Activated naive CD4-positive, alpha-beta T cell treated with anti-CD3 and anti-CD28 coated beads, Interleukin-2, amount 50 U/mL, for 24 hours (primary cell): ENCODE measurements at regions not wholly inside any gene's neighbourhood (a gene's known extent, or its start where the extent isn't known, plus 50 kb on each side); places are given as distances from the start of the nearest gene placed in this dataset.
"Not testable (repeated sequence)": the region's sequence is repeated elsewhere in the genome, so short reads cannot be mapped to it uniquely, and the experiment has no call there.

Experiments used
- H3K27ac Mint-ChIP-seq: one replicate; pipeline ENCODE4 v1.8.0; 2021; ENCODE audit warnings: mild to moderate bottlenecking, mixed read lengths
- H3K27me3 Mint-ChIP-seq: one replicate; pipeline ENCODE4 v1.8.0; 2021; ENCODE audit warnings: mixed read lengths
- H3K36me3 Mint-ChIP-seq: one replicate; pipeline ENCODE4 v1.8.0; 2021; ENCODE audit warnings: mixed read lengths
- H3K4me1 Mint-ChIP-seq: one replicate; pipeline ENCODE4 v1.8.0; 2021; ENCODE audit warnings: mixed read lengths
- H3K4me3 Mint-ChIP-seq: one replicate; pipeline ENCODE4 v1.8.0; 2021; ENCODE audit warnings: mild to moderate bottlenecking, mixed read lengths
- H3K9me3 Mint-ChIP-seq: one replicate; pipeline ENCODE4 v1.8.0; 2021; ENCODE audit warnings: mixed read lengths

DNA sequence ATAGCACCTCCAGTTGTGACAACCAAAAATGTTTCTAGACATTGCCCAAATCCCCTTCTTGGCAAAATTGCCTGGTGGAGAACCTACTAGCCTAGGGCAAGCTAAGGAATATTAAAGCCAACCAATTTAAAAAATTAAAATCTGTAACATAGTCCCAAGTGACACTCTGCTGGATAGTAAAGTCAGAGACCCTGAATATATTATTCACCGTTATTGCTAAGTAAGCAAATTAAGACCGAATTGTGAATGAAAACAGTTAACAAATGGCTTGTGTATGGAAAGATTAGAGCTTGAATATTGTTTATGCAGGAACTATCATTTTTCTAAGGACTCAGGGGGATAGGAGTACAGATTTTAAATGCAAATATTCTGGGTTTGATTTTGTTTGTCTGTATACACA is 208.1 kb downstream of the DMAC1 start:
- peaks cover 8% of the 10 kb centered on the region for H3K9me3 Mint-ChIP-seq
- no peak overlapping the region for H3K4me3 Mint-ChIP-seq
- H3K27ac Mint-ChIP-seq, result no peak overlapping the region
- peaks cover 16% of the 10 kb centered on the region for H3K36me3 Mint-ChIP-seq
- no peaks in the 10 kb centered on the region for H3K27me3 Mint-ChIP-seq
- no peaks in the 10 kb centered on the region for H3K4me1 Mint-ChIP-seq

- H3K4me1 Mint-ChIP-seq, result no peaks in the 10 kb centered on the region
- H3K4me3 Mint-ChIP-seq, result no peak overlapping the region
- no peaks in the 10 kb centered on the region for H3K9me3 Mint-ChIP-seq
- H3K27ac Mint-ChIP-seq, result no peak overlapping the region
- no peaks in the 10 kb centered on the region for H3K27me3 Mint-ChIP-seq
- H3K36me3 Mint-ChIP-seq, result peaks cover 1% of the 10 kb centered on the region
These were observed 219.0 kb downstream of the DMAC1 start for GRCh38 chr9:7580568-7580967.

- Mint-ChIP-seq H3K4me1 (no peaks in the 10 kb centered on the region), H3K9me3 (no peaks in the 10 kb centered on the region), H3K36me3 (peaks cover 1% of the 10 kb centered on the region), H3K4me3 (no peak overlapping the region), H3K27ac (no peak overlapping the region), H3K27me3 (no peaks in the 10 kb centered on the region)
These were observed 220.2 kb downstream of the DMAC1 start for GRCh38 chr9:7579351-7579750.

DNA sequence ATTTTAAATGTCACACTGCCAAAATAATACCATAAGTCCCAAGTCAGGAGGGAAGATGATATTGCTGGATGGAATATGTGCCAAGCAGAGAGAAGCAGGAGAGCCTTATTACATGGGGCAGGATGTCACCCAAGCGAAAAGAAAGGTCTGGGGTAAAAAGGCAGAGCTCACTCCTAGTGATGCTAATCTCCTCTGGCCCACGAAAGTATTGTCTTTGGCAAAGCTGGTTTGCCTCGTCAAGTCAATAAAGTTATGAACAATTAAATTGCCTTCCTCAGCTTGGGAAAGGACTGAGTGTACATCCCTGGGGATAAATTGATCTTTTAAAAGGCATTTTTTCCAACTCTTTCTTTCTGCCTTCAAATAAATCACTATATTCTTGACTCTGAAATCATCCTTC is 220.6 kb downstream of the DMAC1 start:
- no peaks in the 10 kb centered on the region for H3K36me3 Mint-ChIP-seq
- H3K9me3 Mint-ChIP-seq, result no peaks in the 10 kb centered on the region
- H3K4me3 Mint-ChIP-seq, result no peak overlapping the region
- no peaks in the 10 kb centered on the region for H3K4me1 Mint-ChIP-seq
- H3K27me3 Mint-ChIP-seq, result no peaks in the 10 kb centered on the region
- H3K27ac Mint-ChIP-seq, result no peak overlapping the region

GRCh38 chr9:7570107-7570720 is 229.4 kb downstream of the DMAC1 start:
- peaks cover 2% of the 10 kb centered on the region for H3K27me3 Mint-ChIP-seq
- H3K4me3 Mint-ChIP-seq, result no peak overlapping the region
- H3K4me1 Mint-ChIP-seq, result peaks cover 3% of the 10 kb centered on the region
- H3K9me3 Mint-ChIP-seq, result no peaks in the 10 kb centered on the region
- H3K36me3 Mint-ChIP-seq, result no peaks in the 10 kb centered on the region
- no peak overlapping the region for H3K27ac Mint-ChIP-seq

- Mint-ChIP-seq H3K27ac (no peak overlapping the region), H3K4me3 (no peak overlapping the region)
These were observed 231.9 kb downstream of the DMAC1 start for GRCh38 chr9:7567687-7568086.

DNA sequence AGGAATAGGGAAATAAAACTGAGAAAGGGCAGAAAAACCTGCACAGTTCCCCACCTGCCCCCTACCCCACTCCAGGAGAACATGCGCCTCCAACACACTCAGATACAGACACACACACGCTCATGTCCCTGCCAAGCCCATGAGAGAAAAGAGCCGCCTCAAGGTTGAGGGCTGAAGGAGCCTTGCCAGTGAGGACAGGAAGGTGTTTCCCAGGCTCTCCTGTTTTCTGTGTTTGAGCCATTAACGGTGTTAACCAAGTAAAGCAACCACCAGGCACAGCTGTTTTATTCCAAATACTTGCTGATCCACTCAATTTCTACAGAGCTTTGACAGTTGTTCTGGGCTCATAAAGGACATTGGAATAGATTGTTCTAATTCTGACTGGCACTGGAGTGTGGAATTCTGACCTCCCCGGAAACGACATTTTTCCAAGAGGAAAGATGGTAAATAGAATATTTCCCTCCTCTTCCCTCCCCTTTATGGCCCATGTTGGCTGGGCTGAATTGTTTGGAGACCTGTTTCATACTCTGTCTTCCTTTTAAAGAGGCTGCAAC is 238.0 kb downstream of the DMAC1 start:
- no peaks in the 10 kb centered on the region for H3K27me3 Mint-ChIP-seq
- H3K9me3 Mint-ChIP-seq, result no peaks in the 10 kb centered on the region
- no peak overlapping the region for H3K27ac Mint-ChIP-seq
- H3K36me3 Mint-ChIP-seq, result no peaks in the 10 kb centered on the region
- H3K4me3 Mint-ChIP-seq, result no peak overlapping the region
- no peaks in the 10 kb centered on the region for H3K4me1 Mint-ChIP-seq

More at GRCh38 chr9:7567687-7568086, 231.9 kb downstream of the DMAC1 start:
- H3K36me3 Mint-ChIP-seq, result no peaks in the 10 kb centered on the region
- peaks cover 2% of the 10 kb centered on the region for H3K27me3 Mint-ChIP-seq
- peaks cover 3% of the 10 kb centered on the region for H3K4me1 Mint-ChIP-seq
- H3K9me3 Mint-ChIP-seq, result no peaks in the 10 kb centered on the region

DNA sequence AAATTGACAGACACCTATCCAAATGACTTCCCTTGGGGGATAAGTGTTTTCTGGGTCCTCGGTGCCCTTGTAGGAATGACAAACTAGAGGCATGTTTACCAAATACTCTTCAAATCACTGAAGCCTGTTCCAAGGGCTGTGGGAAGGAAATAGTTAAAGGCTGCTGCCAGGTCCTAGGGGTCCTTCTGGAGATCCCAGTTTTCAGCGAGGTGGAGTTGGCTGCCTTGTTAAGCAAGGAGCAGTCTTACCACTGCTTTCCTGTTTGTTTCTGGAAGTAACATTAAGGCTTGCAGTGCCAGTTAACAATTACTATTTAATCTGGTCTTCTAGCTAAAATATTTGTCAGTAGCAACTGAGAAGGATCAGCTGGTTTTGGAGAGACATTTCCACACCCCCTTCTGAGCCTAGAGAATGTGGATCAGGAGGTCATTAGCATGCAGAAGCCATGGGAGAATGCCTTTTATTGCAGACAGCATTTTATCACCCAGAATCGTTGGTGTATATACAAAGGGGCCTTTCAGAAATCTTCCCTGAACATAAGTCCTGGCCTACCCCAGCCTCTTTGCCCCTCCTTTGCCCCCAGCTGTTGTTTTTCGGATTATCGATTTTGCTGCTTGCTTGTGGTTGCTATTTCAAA is 238.8 kb downstream of the DMAC1 start:
- H3K9me3 Mint-ChIP-seq, result no peaks in the 10 kb centered on the region
- no peak overlapping the region for H3K27ac Mint-ChIP-seq
- H3K4me3 Mint-ChIP-seq, result no peak overlapping the region
- H3K27me3 Mint-ChIP-seq, result no peaks in the 10 kb centered on the region
- H3K4me1 Mint-ChIP-seq, result no peaks in the 10 kb centered on the region
- H3K36me3 Mint-ChIP-seq, result no peaks in the 10 kb centered on the region

- H3K9me3 Mint-ChIP-seq, result no peaks in the 10 kb centered on the region
- peaks cover 3% of the 10 kb centered on the region for H3K27me3 Mint-ChIP-seq
- H3K27ac Mint-ChIP-seq, result no peak overlapping the region
- no peaks in the 10 kb centered on the region for H3K4me1 Mint-ChIP-seq
- H3K4me3 Mint-ChIP-seq, result no peak overlapping the region
- no peaks in the 10 kb centered on the region for H3K36me3 Mint-ChIP-seq
These were observed 244.9 kb downstream of the DMAC1 start for GRCh38 chr9:7554699-7555098.

- H3K4me1 Mint-ChIP-seq, H3K27me3 Mint-ChIP-seq, H3K9me3 Mint-ChIP-seq, H3K36me3 Mint-ChIP-seq, H3K27ac Mint-ChIP-seq, H3K4me3 Mint-ChIP-seq: not testable (repeated sequence)
These were observed 246.9 kb downstream of the DMAC1 start for GRCh38 chr9:7552706-7553105.

GRCh38 chr9:7549249-7549648 is 250.3 kb downstream of the DMAC1 start:
- no peaks in the 10 kb centered on the region for H3K36me3 Mint-ChIP-seq
- H3K9me3 Mint-ChIP-seq, result no peaks in the 10 kb centered on the region
- H3K27ac Mint-ChIP-seq, result no peak overlapping the region
- no peaks in the 10 kb centered on the region for H3K4me1 Mint-ChIP-seq
- no peak overlapping the region for H3K4me3 Mint-ChIP-seq
- peaks cover 10% of the 10 kb centered on the region for H3K27me3 Mint-ChIP-seq

- Mint-ChIP-seq H3K27ac (no peak overlapping the region), H3K4me3 (no peak overlapping the region), H3K27me3 (peaks cover 8% of the 10 kb centered on the region), H3K4me1 (no peaks in the 10 kb centered on the region), H3K36me3 (no peaks in the 10 kb centered on the region), H3K9me3 (no peaks in the 10 kb centered on the region)
These were observed 253.3 kb downstream of the DMAC1 start for GRCh38 chr9:7546261-7546660.

DNA sequence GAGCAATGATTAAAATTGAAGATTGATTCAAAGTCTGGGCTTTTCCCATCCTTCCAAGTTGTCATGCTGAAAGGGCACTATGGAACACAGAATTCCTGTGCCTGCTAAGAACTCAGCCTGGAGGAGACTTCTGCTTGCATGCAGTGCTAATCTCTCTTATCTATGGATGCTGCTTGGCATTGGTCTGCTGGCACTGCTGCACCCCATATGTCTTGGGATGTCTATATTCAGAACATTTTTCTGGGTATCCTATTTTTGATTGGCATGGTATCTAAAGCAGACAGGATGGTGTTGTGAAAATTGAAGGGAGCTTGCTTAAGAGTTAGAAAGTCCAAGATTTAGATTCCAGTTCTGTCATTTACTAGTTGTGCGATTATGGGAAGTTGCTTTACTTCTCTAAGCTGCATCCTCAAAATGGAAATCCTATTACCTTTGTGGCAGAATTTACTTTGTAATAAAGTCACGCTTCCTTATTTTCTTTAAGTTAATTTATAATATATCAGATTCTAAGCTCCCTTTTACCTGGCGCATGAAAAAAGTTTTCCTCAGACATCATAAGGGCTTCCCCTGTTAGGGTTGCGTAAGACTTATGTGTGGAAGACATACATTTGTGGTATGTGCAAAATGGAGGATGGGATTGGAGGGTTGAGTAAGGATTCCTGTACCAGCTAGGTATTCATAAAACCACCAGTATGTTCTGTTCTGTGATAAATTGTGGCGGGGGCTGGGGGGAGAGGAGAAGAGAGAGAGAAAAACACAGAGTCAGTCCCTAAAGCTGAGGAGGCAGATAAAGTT is 254.0 kb downstream of the DMAC1 start:
- no peak overlapping the region for H3K4me3 Mint-ChIP-seq
- H3K27me3 Mint-ChIP-seq, result peaks cover 8% of the 10 kb centered on the region
- no peak overlapping the region for H3K27ac Mint-ChIP-seq
- H3K4me1 Mint-ChIP-seq, result no peaks in the 10 kb centered on the region
- no peaks in the 10 kb centered on the region for H3K36me3 Mint-ChIP-seq
- no peaks in the 10 kb centered on the region for H3K9me3 Mint-ChIP-seq

- no peak overlapping the region for H3K4me3 Mint-ChIP-seq
- no peaks in the 10 kb centered on the region for H3K36me3 Mint-ChIP-seq
- H3K4me1 Mint-ChIP-seq, result no peaks in the 10 kb centered on the region
- no peaks in the 10 kb centered on the region for H3K9me3 Mint-ChIP-seq
- no peak overlapping the region for H3K27ac Mint-ChIP-seq
- peaks cover 5% of the 10 kb centered on the region for H3K27me3 Mint-ChIP-seq
These were observed 256.9 kb downstream of the DMAC1 start for GRCh38 chr9:7542693-7543092.

DNA sequence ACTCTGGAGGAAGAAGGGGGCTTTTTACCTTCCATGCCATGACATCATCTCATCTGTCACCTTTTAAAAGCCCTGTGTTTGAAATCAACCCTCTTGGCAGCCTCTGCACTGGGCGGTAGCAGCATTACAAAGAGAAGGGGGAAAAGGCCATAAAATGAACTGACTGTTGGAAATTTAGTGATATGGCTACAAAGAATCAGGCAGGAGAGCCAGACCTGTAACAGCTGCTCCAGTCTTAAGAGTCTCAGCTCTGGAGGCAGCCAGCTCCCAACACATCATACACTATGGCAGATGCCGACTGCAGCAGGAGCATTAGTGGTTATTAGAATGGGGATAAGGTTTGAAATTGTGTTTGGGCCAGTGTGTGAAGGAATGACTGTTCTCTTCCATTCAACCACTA is 257.5 kb downstream of the DMAC1 start:
- Mint-ChIP-seq H3K27me3 (peaks cover 5% of the 10 kb centered on the region), H3K4me1 (no peaks in the 10 kb centered on the region), H3K36me3 (no peaks in the 10 kb centered on the region), H3K27ac (no peak overlapping the region), H3K9me3 (no peaks in the 10 kb centered on the region), H3K4me3 (no peak overlapping the region)

GRCh38 chr9:7536310-7536939 is 263.2 kb downstream of the DMAC1 start:
- Mint-ChIP-seq H3K9me3 (no peaks in the 10 kb centered on the region), H3K4me3 (no peak overlapping the region), H3K36me3 (no peaks in the 10 kb centered on the region), H3K27ac (no peak overlapping the region), H3K27me3 (peaks cover 8% of the 10 kb centered on the region), H3K4me1 (no peaks in the 10 kb centered on the region)
